Prostate gland (tissue), 2 donors: ENCODE measurements at regions not wholly inside any gene's neighbourhood (a gene's known extent, or its start where the extent isn't known, plus 50 kb on each side); places are given as distances from the start of the nearest gene placed in this dataset.

ENCODE experiments used
- POLR2A ChIP-seq: fragments of 450-650 bp; IDR thresholded peaks from one replicate; pipeline ENCODE4 v1.6.1; 2016; ENCODE audit warnings: antibody characterized with exemption, mild to moderate bottlenecking
- POLR2AphosphoS5 ChIP-seq: sonication (generic); formaldehyde crosslinking; IDR thresholded peaks from one replicate; pipeline ENCODE4 v1.6.1; 2017; ENCODE audit warnings: antibody characterized with exemption
- TF ChIP-seq, protein P1 (sequence below), 4 experiments: fragments of 200-600 bp in 2 of 4; fragments of 450-650 bp in 2 of 4; sonication (generic) in 2 of 4; IDR thresholded peaks; 1 replicate in 3 of 4; 2 replicates in 1 of 4; pipeline ENCODE4 v1.5.1; 2016 to 2019; ENCODE audit warnings: antibody characterized with exemption in 4 of 4, mild to moderate bottlenecking in 2 of 4, moderate library complexity in 2 of 4

DNA sequence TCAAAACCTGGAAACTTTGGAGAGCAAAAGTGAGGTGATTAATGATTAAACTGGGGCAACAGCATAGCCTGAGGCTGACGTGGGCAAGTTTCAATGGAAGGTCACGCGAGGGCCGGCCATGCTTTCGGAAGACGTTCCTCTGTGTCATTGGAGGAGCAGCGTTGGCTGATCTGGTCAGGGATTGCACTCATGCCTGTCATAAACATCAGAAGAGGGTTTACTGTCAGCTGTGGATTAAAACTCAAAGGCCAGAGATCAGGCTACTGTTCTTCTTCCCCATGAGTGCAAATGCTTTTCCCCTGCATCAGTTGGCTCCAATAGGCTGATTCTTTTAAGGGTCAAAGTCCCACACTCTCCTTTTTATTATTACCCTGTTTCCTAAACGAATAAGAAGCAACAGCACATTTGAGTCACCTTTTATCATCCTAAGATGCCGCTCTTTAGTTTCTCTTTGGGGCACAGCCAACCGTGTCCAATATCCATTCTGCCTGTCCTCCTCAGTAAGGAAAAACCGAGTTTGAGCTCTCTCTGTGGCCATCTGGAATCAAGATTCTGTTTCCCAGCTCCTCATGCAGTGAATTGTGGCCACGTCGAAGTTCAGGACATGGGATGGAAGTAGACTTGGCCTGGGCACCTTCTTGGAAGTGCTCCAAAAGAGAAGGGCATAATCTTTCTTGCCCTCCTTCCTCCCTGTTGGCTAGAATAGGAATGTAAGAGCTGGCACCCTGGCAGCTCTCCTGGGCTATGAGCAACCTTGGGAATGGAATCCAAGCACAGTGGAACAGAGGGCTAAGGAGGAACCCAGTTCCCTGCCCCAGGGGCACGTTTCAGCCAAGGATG is 62.5 kb upstream of the INSIG1 start:
- TF ChIP-seq, protein P1, sequence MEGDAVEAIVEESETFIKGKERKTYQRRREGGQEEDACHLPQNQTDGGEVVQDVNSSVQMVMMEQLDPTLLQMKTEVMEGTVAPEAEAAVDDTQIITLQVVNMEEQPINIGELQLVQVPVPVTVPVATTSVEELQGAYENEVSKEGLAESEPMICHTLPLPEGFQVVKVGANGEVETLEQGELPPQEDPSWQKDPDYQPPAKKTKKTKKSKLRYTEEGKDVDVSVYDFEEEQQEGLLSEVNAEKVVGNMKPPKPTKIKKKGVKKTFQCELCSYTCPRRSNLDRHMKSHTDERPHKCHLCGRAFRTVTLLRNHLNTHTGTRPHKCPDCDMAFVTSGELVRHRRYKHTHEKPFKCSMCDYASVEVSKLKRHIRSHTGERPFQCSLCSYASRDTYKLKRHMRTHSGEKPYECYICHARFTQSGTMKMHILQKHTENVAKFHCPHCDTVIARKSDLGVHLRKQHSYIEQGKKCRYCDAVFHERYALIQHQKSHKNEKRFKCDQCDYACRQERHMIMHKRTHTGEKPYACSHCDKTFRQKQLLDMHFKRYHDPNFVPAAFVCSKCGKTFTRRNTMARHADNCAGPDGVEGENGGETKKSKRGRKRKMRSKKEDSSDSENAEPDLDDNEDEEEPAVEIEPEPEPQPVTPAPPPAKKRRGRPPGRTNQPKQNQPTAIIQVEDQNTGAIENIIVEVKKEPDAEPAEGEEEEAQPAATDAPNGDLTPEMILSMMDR (IDR thresholded peaks at IDR 0.05), result no peak
- TF ChIP-seq POLR2AphosphoS5 (no peak), POLR2A (no peak)
